ENCODE measurements at regions not wholly inside any gene's neighbourhood (a gene's known extent, or its start where the extent isn't known, plus 50 kb on each side); places are given as distances from the start of the nearest gene placed in this dataset.
"Not testable (repeated sequence)": the region's sequence is repeated elsewhere in the genome, so short reads cannot be mapped to it uniquely, and the experiment has no call there.

GRCh38 chr10:124321433-124322089, 97.2 kb downstream of the OAT start:
- in situ Hi-C loops (cut with MboI; ENCODE audit: low sequenced_read_pairs, unreplicated experiment) = no loop called here
- no peak for TF ChIP-seq CTCF (IDR thresholded peaks at IDR 0.05; ENCODE audit: borderline replicate concordance, control extremely low read depth, extremely low read depth, insufficient read depth, missing control alignments)
- DNase-seq (ENCODE audit: low spot score) = no peak

- TF ChIP-seq CTCF (IDR thresholded peaks at IDR 0.05; ENCODE audit: borderline replicate concordance, control extremely low read depth, extremely low read depth, insufficient read depth, missing control alignments) = no peak
- in situ Hi-C loops (cut with MboI; ENCODE audit: low sequenced_read_pairs, unreplicated experiment) = no loop called here
- DNase-seq (ENCODE audit: low spot score) = no peak
These were observed 97.8 kb downstream of the OAT start for GRCh38 chr10:124320778-124321432.

GRCh38 chr10:124319926-124320391, 98.8 kb downstream of the OAT start:
- in situ Hi-C loops (cut with MboI; ENCODE audit: low sequenced_read_pairs, unreplicated experiment) = no loop called here
- no peak for DNase-seq (ENCODE audit: low spot score)
- TF ChIP-seq CTCF (IDR thresholded peaks at IDR 0.05; ENCODE audit: borderline replicate concordance, control extremely low read depth, extremely low read depth, insufficient read depth, missing control alignments) = no peak

- in situ Hi-C loops (cut with MboI; ENCODE audit: low sequenced_read_pairs, unreplicated experiment); DNase-seq (ENCODE audit: low spot score): not testable (repeated sequence)
These were observed 99.2 kb downstream of the OAT start for GRCh38 chr10:124319520-124319919.

GRCh38 chr10:124318811-124319210, 99.9 kb downstream of the OAT start:
- TF ChIP-seq CTCF (IDR thresholded peaks at IDR 0.05; ENCODE audit: borderline replicate concordance, control extremely low read depth, extremely low read depth, insufficient read depth, missing control alignments) = no peak
- no peak for DNase-seq (ENCODE audit: low spot score)
- in situ Hi-C loops (cut with MboI; ENCODE audit: low sequenced_read_pairs, unreplicated experiment) = no loop called here

- TF ChIP-seq CTCF (IDR thresholded peaks at IDR 0.05; ENCODE audit: borderline replicate concordance, control extremely low read depth, extremely low read depth, insufficient read depth, missing control alignments) = no peak
- in situ Hi-C loops (cut with MboI; ENCODE audit: low sequenced_read_pairs, unreplicated experiment) = no loop called here
- DNase-seq (ENCODE audit: low spot score) = no peak
These were observed 100.6 kb downstream of the OAT start for GRCh38 chr10:124318076-124318475.

- no peak for DNase-seq (ENCODE audit: low spot score)
- no peak for TF ChIP-seq CTCF (IDR thresholded peaks at IDR 0.05; ENCODE audit: borderline replicate concordance, control extremely low read depth, extremely low read depth, insufficient read depth, missing control alignments)
- in situ Hi-C loops (cut with MboI; ENCODE audit: low sequenced_read_pairs, unreplicated experiment) = no loop called here
These were observed 102.4 kb downstream of the OAT start for GRCh38 chr10:124316326-124316725.

All from GM13976 (cell line).